Adipocyte (in vitro differentiated cells): ENCODE measurements at regions not wholly inside any gene's neighbourhood (a gene's known extent, or its start where the extent isn't known, plus 50 kb on each side); places are given as distances from the start of the nearest gene placed in this dataset.

Source experiments
- DNase-seq: peaks from one replicate; pipeline ENCODE4 v3.0.0-alpha.2; 2015; ENCODE audit warnings: low read depth
- H3K27me3 ChIP-seq: replicated peaks from 2 replicates; pipeline ENCODE4 v1.7.0; 2013; ENCODE audit warnings: mild to moderate bottlenecking, low read length, moderate library complexity; ENCODE audit not compliant: control insufficient read depth, insufficient read depth
- H3K36me3 ChIP-seq: 2 replicates; pipeline ENCODE4 v1.7.0; 2013; ENCODE audit warnings: low read length, mild to moderate bottlenecking, moderate library complexity; ENCODE audit not compliant: control insufficient read depth, insufficient read depth, severe bottlenecking
- H3K4me1 ChIP-seq: 2 replicates; pipeline ENCODE4 v1.7.0; 2013; ENCODE audit warnings: mild to moderate bottlenecking, low read length, moderate library complexity; ENCODE audit not compliant: control insufficient read depth, insufficient read depth
- H3K4me3 ChIP-seq: 2 replicates; pipeline ENCODE4 v1.7.0; 2013; ENCODE audit warnings: mild to moderate bottlenecking, low read length, moderate library complexity
- H3K9ac ChIP-seq: 2 replicates; pipeline ENCODE4 v1.7.0; 2013; ENCODE audit warnings: mild to moderate bottlenecking, low read length, moderate library complexity
- H3K9me3 ChIP-seq: 2 replicates; pipeline ENCODE4 v1.7.0; 2013; ENCODE audit warnings: mild to moderate bottlenecking, low read length, moderate library complexity; ENCODE audit not compliant: control insufficient read depth

DNA sequence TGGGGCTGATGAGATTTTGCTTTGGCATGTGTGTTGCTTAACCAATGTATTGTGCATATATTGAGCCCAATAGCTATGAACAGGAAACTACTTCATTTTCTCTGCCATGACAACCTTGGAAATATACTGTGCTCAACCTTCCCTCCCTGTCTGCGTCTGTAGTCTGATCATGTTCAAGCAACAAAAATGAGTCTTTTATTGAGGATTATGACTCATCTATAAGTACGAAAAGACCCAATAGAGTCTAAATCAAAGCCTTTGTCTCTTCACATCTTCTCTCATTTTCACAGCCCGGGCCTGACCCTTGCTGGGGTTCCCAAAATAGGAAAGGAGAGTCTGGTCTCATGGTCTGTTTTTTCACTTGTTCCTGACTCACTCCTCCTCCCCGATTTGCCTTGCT is 158.2 kb downstream of the CAND1 start:
- Histone ChIP-seq H3K4me1 (peaks cover 22% of the 10 kb centered on the region), H3K9ac (no peak overlapping the region), H3K9me3 (no peaks in the 10 kb centered on the region), H3K27me3 (no peaks in the 10 kb centered on the region), H3K36me3 (no peaks in the 10 kb centered on the region), H3K4me3 (no peak overlapping the region)
- no peak for DNase-seq

DNA sequence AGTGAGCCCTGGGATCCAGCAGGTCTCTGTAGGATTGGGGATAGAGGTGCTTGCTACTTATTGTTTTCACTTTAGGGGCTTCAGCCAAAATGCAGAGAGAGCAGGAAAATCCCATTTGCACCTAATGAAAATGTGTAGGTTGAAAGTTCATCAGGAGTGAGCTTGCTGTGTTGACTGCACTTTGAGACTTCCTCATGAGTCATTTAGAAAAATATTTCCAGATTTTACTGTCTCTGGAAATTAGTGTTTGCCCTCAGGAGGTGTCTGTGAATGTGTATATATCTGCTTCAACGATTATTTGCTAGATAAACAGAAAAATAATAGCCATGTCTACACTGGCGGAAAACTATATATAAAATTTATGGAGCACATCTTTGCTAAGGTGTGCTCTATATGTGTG is 159.3 kb downstream of the CAND1 start:
- no peak overlapping the region for H3K9ac ChIP-seq
- no peak overlapping the region for H3K4me3 ChIP-seq
- H3K36me3 ChIP-seq, result no peaks in the 10 kb centered on the region
- peaks cover 22% of the 10 kb centered on the region for H3K4me1 ChIP-seq
- no peak for DNase-seq
- H3K9me3 ChIP-seq, result no peaks in the 10 kb centered on the region
- H3K27me3 ChIP-seq, result no peaks in the 10 kb centered on the region

- H3K4me1 ChIP-seq, result peaks cover 43% of the 10 kb centered on the region
- DNase-seq, result no peak
- no peaks in the 10 kb centered on the region for H3K27me3 ChIP-seq
Observed at GRCh38 chr12:67430708-67431335, 161.7 kb downstream of the CAND1 start.

DNA sequence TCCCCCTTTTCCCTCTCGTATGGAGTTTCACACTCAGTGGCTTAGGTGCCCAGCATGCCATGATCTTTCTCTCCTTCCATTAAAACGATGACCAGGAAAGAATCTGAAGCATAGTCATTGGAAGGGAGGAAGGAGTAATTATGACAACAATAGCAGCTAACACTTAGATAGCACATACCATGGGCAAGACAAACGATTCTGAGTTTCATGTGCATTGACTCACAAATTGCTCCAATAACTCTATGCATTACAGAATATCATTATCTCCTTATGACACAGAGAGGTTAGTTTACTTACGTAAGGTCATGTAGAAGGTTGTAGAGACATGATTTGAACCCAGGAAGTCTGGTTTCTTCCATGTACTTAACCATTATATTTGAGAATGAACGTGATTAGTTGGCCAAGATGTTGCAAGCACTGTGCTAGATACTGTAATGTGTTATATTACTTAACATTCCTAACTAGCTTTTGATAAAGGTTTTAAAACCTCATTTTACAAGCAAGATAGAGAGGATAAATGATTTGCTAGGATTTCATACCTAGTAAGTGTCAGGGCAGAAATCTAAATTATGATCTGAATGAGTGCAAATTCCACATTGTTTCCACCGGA is 162.4 kb downstream of the CAND1 start:
- Histone ChIP-seq H3K9ac (peak overlapping the region; percentile 55), H3K4me1 (peaks cover 43% of the 10 kb centered on the region), H3K36me3 (no peaks in the 10 kb centered on the region), H3K4me3 (peak overlapping the region; percentile 6), H3K9me3 (no peaks in the 10 kb centered on the region), H3K27me3 (no peaks in the 10 kb centered on the region)
- DNase-seq, result no peak

More at GRCh38 chr12:67430708-67431335, 161.7 kb downstream of the CAND1 start:
- H3K9ac ChIP-seq, result peak overlapping the region; percentile 55
- no peaks in the 10 kb centered on the region for H3K36me3 ChIP-seq
- peak overlapping the region; percentile 6 for H3K4me3 ChIP-seq
- H3K9me3 ChIP-seq, result no peaks in the 10 kb centered on the region

- no peak overlapping the region for H3K9ac ChIP-seq
- no peaks in the 10 kb centered on the region for H3K36me3 ChIP-seq
- H3K4me1 ChIP-seq, result peaks cover 43% of the 10 kb centered on the region
- no peaks in the 10 kb centered on the region for H3K9me3 ChIP-seq
- DNase-seq, result no peak
- no peak overlapping the region for H3K4me3 ChIP-seq
- no peaks in the 10 kb centered on the region for H3K27me3 ChIP-seq
Observed at GRCh38 chr12:67433385-67434175, 164.4 kb downstream of the CAND1 start.

DNA sequence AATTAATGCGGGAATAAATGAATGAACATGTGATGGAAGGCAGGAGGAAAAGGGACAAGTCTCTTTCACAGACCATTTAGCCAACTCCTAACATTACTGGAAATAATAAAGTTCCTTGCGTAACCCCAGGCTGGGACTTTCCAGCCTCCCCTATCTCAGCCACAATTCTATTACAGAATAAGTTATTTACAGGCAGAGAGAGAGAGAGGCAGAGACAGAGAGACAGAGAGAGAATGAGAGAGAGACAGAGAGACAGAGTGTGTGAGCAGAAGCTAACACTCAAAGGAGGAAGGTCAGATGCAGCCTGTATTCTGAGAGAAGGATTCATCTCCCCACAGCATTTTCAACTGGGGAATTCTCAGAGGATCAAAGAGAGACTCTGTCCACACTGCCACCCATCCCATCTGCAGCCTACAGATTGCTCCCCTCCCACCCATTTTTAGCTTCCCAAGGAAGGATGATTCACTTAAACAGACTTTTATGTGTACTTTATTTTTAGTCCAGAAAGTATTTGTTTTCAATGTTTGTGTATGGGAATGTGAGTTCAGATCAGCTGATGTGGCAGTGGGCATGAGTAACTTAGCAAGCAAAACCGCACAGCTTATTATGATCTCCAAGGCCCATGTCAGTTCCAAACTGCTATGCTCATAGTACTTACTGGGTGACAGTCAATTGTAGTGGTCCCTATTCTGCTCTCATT is 165.7 kb downstream of the CAND1 start:
- peak; percentile 88 for DNase-seq
- H3K9ac ChIP-seq, result peak overlapping the region; percentile 65
- peak overlapping the region; percentile 55 for H3K4me3 ChIP-seq
- H3K27me3 ChIP-seq, result no peaks in the 10 kb centered on the region
- no peaks in the 10 kb centered on the region for H3K9me3 ChIP-seq
- no peaks in the 10 kb centered on the region for H3K36me3 ChIP-seq
- peaks cover 43% of the 10 kb centered on the region for H3K4me1 ChIP-seq

- Histone ChIP-seq H3K4me3 (no peak overlapping the region), H3K9ac (no peak overlapping the region), H3K9me3 (no peaks in the 10 kb centered on the region), H3K36me3 (no peaks in the 10 kb centered on the region), H3K4me1 (peaks cover 32% of the 10 kb centered on the region), H3K27me3 (no peaks in the 10 kb centered on the region)
- no peak for DNase-seq
Observed at GRCh38 chr12:67436230-67436629, 167.1 kb downstream of the CAND1 start.

- H3K36me3 ChIP-seq, result no peaks in the 10 kb centered on the region
- H3K4me3 ChIP-seq, result no peak overlapping the region
- H3K9ac ChIP-seq, result no peak overlapping the region
- no peaks in the 10 kb centered on the region for H3K9me3 ChIP-seq
- peaks cover 32% of the 10 kb centered on the region for H3K4me1 ChIP-seq
- DNase-seq, result no peak
- no peaks in the 10 kb centered on the region for H3K27me3 ChIP-seq
Observed at GRCh38 chr12:67437011-67437410, 167.9 kb downstream of the CAND1 start.

DNA sequence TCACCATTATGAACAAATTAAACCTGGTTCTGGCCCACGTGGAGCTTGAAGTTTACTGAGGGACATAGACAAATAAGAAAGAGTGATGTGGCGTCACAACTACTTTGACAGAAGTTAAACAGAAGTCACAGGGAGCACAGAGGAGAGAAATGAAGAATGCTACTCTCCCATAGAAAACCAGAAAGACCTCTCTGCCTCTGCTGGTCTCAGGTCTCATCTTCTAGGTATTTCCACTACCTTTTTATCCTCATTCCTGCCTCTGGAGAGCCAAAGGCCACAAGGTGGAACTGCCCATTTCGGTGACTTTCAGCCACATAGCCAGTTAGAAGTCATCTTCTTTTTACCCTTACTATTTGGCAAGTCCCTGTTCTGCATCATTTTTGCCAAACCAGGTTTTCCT is 170.5 kb downstream of the CAND1 start:
- no peaks in the 10 kb centered on the region for H3K36me3 ChIP-seq
- no peak overlapping the region for H3K4me3 ChIP-seq
- no peaks in the 10 kb centered on the region for H3K27me3 ChIP-seq
- no peak for DNase-seq
- peaks cover 27% of the 10 kb centered on the region for H3K4me1 ChIP-seq
- H3K9ac ChIP-seq, result no peak overlapping the region
- H3K9me3 ChIP-seq, result no peaks in the 10 kb centered on the region

DNA sequence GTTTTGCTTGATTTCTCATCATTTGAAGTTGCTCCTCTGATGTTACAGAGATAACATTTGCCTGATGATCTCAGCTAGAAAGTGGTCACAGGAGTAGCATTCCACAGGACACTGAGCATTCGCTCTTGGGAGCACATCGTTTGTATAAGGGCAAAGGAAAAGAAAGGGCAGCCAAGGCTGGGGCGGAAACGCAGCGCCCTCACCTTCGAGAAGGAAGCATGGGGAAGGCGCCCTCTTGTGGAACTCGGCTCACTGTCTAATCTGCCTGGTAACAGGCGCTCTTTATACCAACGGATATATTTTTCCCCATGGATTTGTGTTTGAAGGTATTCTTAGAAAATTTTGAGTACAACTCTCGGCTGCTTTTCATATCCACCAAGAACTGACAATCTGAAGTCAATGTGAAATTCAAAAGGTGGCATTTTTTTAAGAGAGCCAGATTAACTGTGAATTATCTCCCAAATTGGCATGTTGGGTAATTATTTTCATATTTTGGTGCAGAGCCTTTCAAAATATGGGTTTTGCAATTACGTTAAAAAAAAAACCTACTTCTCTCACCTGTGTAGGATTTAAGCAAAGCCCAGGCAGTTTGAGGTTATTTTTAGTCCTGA is 172.7 kb downstream of the CAND1 start:
- H3K9ac ChIP-seq, result peak overlapping the region; percentile 32
- no peaks in the 10 kb centered on the region for H3K36me3 ChIP-seq
- H3K4me3 ChIP-seq, result peak overlapping the region; percentile 51
- DNase-seq, result peak; percentile 87
- no peaks in the 10 kb centered on the region for H3K9me3 ChIP-seq
- H3K4me1 ChIP-seq, result peaks cover 13% of the 10 kb centered on the region
- H3K27me3 ChIP-seq, result no peaks in the 10 kb centered on the region
